Activated naive CD4-positive, alpha-beta T cell treated with anti-CD3 and anti-CD28 coated beads for 36 hours (primary cell): ENCODE measurements at regions not wholly inside any gene's neighbourhood (a gene's known extent, or its start where the extent isn't known, plus 50 kb on each side); places are given as distances from the start of the nearest gene placed in this dataset.
"Not testable (repeated sequence)": the region's sequence is repeated elsewhere in the genome, so short reads cannot be mapped to it uniquely, and the experiment has no call there.

ENCODE experiments used
- CTCF ChIA-PET: fragments of 350-600 bp; sonication (Branson Sonifier 250); formaldehyde crosslinking; loops from one replicate; lab custom pipeline; 2021; ENCODE audit warnings: antibody characterized with exemption; lab: Charles Lee
- DNase-seq: peaks from one replicate; pipeline ENCODE4 v3.0.0-alpha.2; 2020
- H3K27ac Mint-ChIP-seq: one replicate; pipeline ENCODE4 v1.8.0; 2021; ENCODE audit warnings: mild to moderate bottlenecking, mixed read lengths
- H3K27me3 Mint-ChIP-seq: one replicate; pipeline ENCODE4 v1.8.0; 2021; ENCODE audit warnings: low read depth, mixed read lengths
- H3K36me3 Mint-ChIP-seq: one replicate; pipeline ENCODE4 v1.8.0; 2021; ENCODE audit warnings: low read depth, mixed read lengths
- H3K4me1 Mint-ChIP-seq: one replicate; pipeline ENCODE4 v1.8.0; 2021; ENCODE audit warnings: low read depth, mixed read lengths
- H3K4me3 Mint-ChIP-seq: one replicate; pipeline ENCODE4 v1.8.0; 2021; ENCODE audit warnings: mild to moderate bottlenecking, moderate library complexity, mixed read lengths
- H3K9me3 Mint-ChIP-seq: one replicate; pipeline ENCODE4 v1.8.0; 2021; ENCODE audit warnings: mixed read lengths
- intact Hi-C: fragments of 100-400 bp; cut with micrococcal nuclease; formaldehyde crosslinking; loops from one replicate; pipeline ENCODE4 v1.15.1; 2023

GRCh38 chr7:16106300-16106699, 315.0 kb downstream of the CRPPA start:
- H3K4me3 Mint-ChIP-seq: no peak overlapping the region
- CTCF ChIA-PET: interaction anchor here (0.6 kb wide), 1 partner anchor 458 kb away, joined by 3 read pairs; no protein-coding TSS in a partner anchor
- H3K27ac Mint-ChIP-seq: no peak overlapping the region
- intact Hi-C loops: no loop called here
- DNase-seq: no peak
- peaks cover 2% of the 10 kb centered on the region for H3K36me3 Mint-ChIP-seq
- H3K4me1 Mint-ChIP-seq: no peaks in the 10 kb centered on the region
- peaks cover 34% of the 10 kb centered on the region for H3K9me3 Mint-ChIP-seq
- peaks cover 4% of the 10 kb centered on the region for H3K27me3 Mint-ChIP-seq

- Mint-ChIP-seq H3K4me1 (no peaks in the 10 kb centered on the region), H3K27me3 (peaks cover 4% of the 10 kb centered on the region), H3K27ac (no peak overlapping the region), H3K9me3 (peaks cover 9% of the 10 kb centered on the region), H3K36me3 (peaks cover 2% of the 10 kb centered on the region), H3K4me3 (no peak overlapping the region)
- intact Hi-C loops: no loop called here
- DNase-seq: no peak
- CTCF ChIA-PET: no interaction called here
Measured at GRCh38 chr7:16099302-16099849, 322.0 kb downstream of the CRPPA start.

GRCh38 chr7:16098585-16099179, 322.7 kb downstream of the CRPPA start:
- H3K27me3 Mint-ChIP-seq: peaks cover 4% of the 10 kb centered on the region
- H3K4me1 Mint-ChIP-seq: no peaks in the 10 kb centered on the region
- CTCF ChIA-PET: interaction anchor here (0.7 to 0.9 kb wide), 2 partner anchors 8 to 10 kb away, joined by 3 read pairs; no protein-coding TSS in a partner anchor
- peaks cover 9% of the 10 kb centered on the region for H3K9me3 Mint-ChIP-seq
- H3K4me3 Mint-ChIP-seq: no peak overlapping the region
- H3K36me3 Mint-ChIP-seq: peaks cover 2% of the 10 kb centered on the region
- H3K27ac Mint-ChIP-seq: no peak overlapping the region
- DNase-seq: no peak
- intact Hi-C loops: no loop called here

DNA sequence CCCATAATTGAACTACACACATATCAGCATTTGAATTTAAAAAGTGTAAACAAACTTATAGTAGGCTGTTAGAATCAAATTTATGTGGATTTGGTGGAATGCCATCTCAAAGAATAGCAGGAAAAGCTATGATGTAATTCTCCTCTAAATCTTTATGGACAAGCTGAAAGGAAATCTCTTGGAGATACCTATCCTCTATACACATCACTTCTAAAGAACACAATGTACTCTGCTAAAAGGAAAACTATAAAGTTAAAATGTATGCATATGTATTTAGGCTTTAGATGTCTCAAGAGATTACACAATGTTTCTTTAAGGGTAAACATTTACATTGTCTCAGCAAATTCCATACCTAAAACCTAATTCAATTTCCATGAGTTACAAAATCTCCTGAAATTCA, 323.3 kb downstream of the CRPPA start:
- CTCF ChIA-PET: interaction anchor here (0.7 to 0.9 kb wide), 2 partner anchors 9 to 10 kb away, joined by 3 read pairs; no protein-coding TSS in a partner anchor
- intact Hi-C loops: no loop called here
- Mint-ChIP-seq H3K36me3 (peaks cover 2% of the 10 kb centered on the region), H3K27ac (no peak overlapping the region), H3K4me3 (no peak overlapping the region), H3K27me3 (peaks cover 4% of the 10 kb centered on the region), H3K4me1 (no peaks in the 10 kb centered on the region), H3K9me3 (peaks cover 9% of the 10 kb centered on the region)
- no peak for DNase-seq

DNA sequence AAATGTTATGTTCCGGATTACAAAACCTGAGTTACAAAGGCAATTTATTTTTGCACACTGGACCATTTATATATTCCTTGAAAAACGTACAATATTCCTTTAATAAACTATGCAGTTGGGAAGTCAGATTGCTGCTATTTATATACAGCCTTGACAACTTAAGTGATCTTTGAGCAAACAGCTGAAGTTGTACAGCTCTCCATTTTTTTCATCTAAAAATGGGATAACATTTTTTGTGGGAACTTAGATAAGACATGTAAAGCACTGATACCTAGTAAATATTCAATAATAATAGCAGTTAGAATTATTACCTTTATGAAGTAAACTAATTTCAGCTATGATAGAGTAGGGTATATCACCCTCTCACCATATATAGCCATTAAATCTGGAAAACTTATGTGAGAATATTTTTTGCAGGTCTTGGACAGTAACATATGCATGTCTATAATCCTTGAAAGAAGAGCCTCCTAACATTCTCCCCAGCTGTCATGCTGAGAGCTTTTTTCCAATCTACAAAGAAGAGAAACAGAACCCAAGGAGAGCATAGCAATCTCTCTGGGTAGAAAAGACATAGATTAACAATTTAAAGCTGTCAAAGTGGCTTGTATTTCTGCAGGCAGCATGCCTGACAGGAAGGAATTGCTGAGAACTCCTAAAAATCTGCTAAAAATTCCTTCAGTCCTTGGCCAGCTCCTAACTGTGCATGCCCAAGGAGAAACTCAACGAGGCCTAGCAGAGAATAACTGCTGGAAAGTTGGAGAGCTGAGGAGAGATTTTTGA, 326.0 kb downstream of the CRPPA start:
- Mint-ChIP-seq H3K27me3 (no peaks in the 10 kb centered on the region), H3K27ac (no peak overlapping the region), H3K36me3 (no peaks in the 10 kb centered on the region), H3K4me1 (no peaks in the 10 kb centered on the region), H3K4me3 (no peak overlapping the region), H3K9me3 (no peaks in the 10 kb centered on the region)
- CTCF ChIA-PET: no interaction called here
- no peak for DNase-seq
- intact Hi-C loops: no loop called here

- no peak overlapping the region for H3K4me3 Mint-ChIP-seq
- no peak for DNase-seq
- H3K4me1 Mint-ChIP-seq: no peaks in the 10 kb centered on the region
- intact Hi-C loops: no loop called here
- no peak overlapping the region for H3K27ac Mint-ChIP-seq
- CTCF ChIA-PET: no interaction called here
- no peaks in the 10 kb centered on the region for H3K36me3 Mint-ChIP-seq
- no peaks in the 10 kb centered on the region for H3K9me3 Mint-ChIP-seq
- H3K27me3 Mint-ChIP-seq: no peaks in the 10 kb centered on the region
Measured at GRCh38 chr7:16094651-16095050, 326.7 kb downstream of the CRPPA start.

GRCh38 chr7:16092711-16093110, 328.6 kb downstream of the CRPPA start:
- intact Hi-C loops: no loop called here

DNA sequence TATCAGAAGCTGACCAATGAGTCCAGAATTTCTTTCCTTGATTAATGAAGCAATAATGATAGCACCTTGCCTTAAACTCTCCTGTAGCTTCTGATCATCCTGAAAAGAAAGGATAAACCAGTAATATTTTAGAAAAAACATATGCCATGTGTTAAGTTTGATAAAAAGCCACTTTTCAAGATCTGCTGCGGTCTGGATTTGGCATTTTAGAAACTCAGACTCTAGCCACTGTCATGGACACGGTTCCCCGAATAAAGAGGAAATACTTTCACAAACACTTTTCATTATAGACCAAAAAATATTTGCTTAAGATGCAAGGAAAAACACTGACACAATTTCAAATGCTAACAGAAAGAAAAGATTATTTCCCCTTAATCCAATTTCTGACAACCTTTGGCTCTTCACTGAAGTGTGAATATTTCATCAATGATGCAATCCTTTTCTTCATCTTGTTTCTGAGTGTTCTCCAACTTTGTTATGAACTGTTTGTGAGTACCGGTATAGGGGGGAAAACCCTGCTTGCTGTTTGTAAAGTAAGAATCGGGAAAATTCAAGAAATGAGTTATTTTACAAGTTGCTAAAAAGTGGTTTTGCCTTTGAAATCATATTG, 329.5 kb downstream of the CRPPA start:
- Mint-ChIP-seq H3K27me3 (no peaks in the 10 kb centered on the region), H3K36me3 (no peaks in the 10 kb centered on the region), H3K4me1 (no peaks in the 10 kb centered on the region), H3K9me3 (no peaks in the 10 kb centered on the region), H3K4me3 (no peak overlapping the region), H3K27ac (no peak overlapping the region)
- DNase-seq: no peak
- intact Hi-C loops: no loop called here
- CTCF ChIA-PET: no interaction called here

More at GRCh38 chr7:16092711-16093110, 328.6 kb downstream of the CRPPA start:
- Mint-ChIP-seq H3K27me3 (no peaks in the 10 kb centered on the region), H3K36me3 (no peaks in the 10 kb centered on the region), H3K9me3 (no peaks in the 10 kb centered on the region), H3K4me1 (no peaks in the 10 kb centered on the region), H3K4me3 (no peak overlapping the region), H3K27ac (no peak overlapping the region)
- CTCF ChIA-PET: no interaction called here
- DNase-seq: no peak

DNA sequence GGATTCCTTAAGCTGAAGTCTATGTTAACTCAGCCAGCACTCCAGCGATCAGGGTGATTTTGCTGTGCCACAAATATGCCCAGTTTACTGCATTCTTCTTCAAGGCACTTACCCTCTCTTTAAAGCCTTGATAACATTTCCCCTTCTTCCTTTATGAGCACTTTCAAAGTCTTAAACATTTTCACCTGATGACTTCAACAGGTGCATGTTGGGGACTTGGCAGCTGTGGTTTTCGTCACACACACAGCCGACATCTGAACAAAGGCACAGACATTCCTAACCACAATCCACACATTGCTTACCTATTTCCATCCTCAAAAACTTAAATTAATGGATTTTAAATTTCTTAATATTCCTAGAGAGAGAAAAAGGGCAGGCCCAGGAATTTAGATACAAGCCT, 331.5 kb downstream of the CRPPA start:
- Mint-ChIP-seq H3K27ac (no peak overlapping the region), H3K36me3 (no peaks in the 10 kb centered on the region), H3K9me3 (no peaks in the 10 kb centered on the region), H3K27me3 (no peaks in the 10 kb centered on the region), H3K4me1 (no peaks in the 10 kb centered on the region), H3K4me3 (no peak overlapping the region)
- DNase-seq: no peak
- CTCF ChIA-PET: interaction anchor here (0.6 kb wide), 1 partner anchor 180 kb away, joined by 4 read pairs; no protein-coding TSS in a partner anchor
- intact Hi-C loops: no loop called here

DNA sequence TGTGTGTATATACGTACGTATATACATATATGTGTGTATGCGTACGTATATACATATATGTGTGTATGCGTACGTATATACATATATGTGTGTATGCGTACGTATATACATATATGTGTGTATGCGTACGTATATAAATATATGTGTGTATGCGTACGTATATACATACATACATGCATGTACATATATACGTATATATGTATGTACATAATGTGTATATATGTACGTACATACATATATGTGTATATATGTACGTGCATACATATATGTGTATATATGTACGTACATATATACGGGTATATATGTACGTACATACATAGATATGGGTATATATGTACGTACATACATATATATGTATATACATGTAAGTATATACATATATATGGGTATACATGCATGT, 332.1 kb downstream of the CRPPA start:
- H3K27me3 Mint-ChIP-seq: no peaks in the 10 kb centered on the region
- no peak overlapping the region for H3K27ac Mint-ChIP-seq
- CTCF ChIA-PET: no interaction called here
- no peaks in the 10 kb centered on the region for H3K4me1 Mint-ChIP-seq
- DNase-seq: no peak
- no peaks in the 10 kb centered on the region for H3K36me3 Mint-ChIP-seq
- H3K4me3 Mint-ChIP-seq: no peak overlapping the region
- no peaks in the 10 kb centered on the region for H3K9me3 Mint-ChIP-seq
- intact Hi-C loops: no loop called here

GRCh38 chr7:16086743-16087142, 334.6 kb downstream of the CRPPA start:
- H3K9me3 Mint-ChIP-seq: no peaks in the 10 kb centered on the region
- no peak for DNase-seq

GRCh38 chr7:16085780-16086179, 335.6 kb downstream of the CRPPA start:
- intact Hi-C loops, H3K9me3 Mint-ChIP-seq, H3K4me3 Mint-ChIP-seq, H3K36me3 Mint-ChIP-seq, H3K27ac Mint-ChIP-seq, H3K27me3 Mint-ChIP-seq, DNase-seq, CTCF ChIA-PET, H3K4me1 Mint-ChIP-seq: not testable (repeated sequence)

More at GRCh38 chr7:16086743-16087142, 334.6 kb downstream of the CRPPA start:
- no peak overlapping the region for H3K27ac Mint-ChIP-seq
- no peaks in the 10 kb centered on the region for H3K36me3 Mint-ChIP-seq
- no peak overlapping the region for H3K4me3 Mint-ChIP-seq
- CTCF ChIA-PET: no interaction called here
- intact Hi-C loops: no loop called here
- H3K27me3 Mint-ChIP-seq: no peaks in the 10 kb centered on the region
- no peaks in the 10 kb centered on the region for H3K4me1 Mint-ChIP-seq
